Endothelial cell of umbilical vein (primary cell): ENCODE measurements at regions not wholly inside any gene's neighbourhood (a gene's known extent, or its start where the extent isn't known, plus 50 kb on each side); places are given as distances from the start of the nearest gene placed in this dataset.

Experiments used
- BruUV-seq: library from RNA; stranded (reverse); fragments of 400-500 nt; replicated peaks from 2 replicates; lab custom pipeline; 2021; lab: Mats Ljungman, UMichigan
- CTCF ChIA-PET: fragments of 300-600, 350-600 bp; sonication (Branson Sonifier 250); formaldehyde crosslinking; loops from one replicate; lab custom pipeline; 2021; ENCODE audit warnings: antibody characterized with exemption, inconsistent platforms; lab: Charles Lee
- POLR2A ChIA-PET: fragments of 300-600, 350-600 bp; sonication (Branson Sonifier 250); formaldehyde crosslinking; loops from one replicate; lab custom pipeline; 2021; ENCODE audit warnings: antibody characterized with exemption, inconsistent platforms; lab: Charles Lee
- DNase-seq: peaks from one replicate; pipeline ENCODE4 v3.0.0-alpha.2; 2011; ENCODE audit warnings: low read depth, low spot score
- FAIRE-seq: peaks from 2 replicates; lab custom pipeline; 2011; peaks lifted over from hg19 to GRCh38; lab: Jason Lieb, UNC
- H2AFZ ChIP-seq: 2 replicates; pipeline ENCODE4 v1.6.0; 2012; ENCODE audit warnings: low read depth, low read length, control low read depth, inconsistent platforms
- H3K27ac ChIP-seq: 2 replicates; pipeline ENCODE4 v1.5.1; 2011; ENCODE audit warnings: low read depth, mild to moderate bottlenecking, control low read depth, low read length, moderate library complexity; ENCODE audit not compliant: insufficient read depth
- H3K27me3 ChIP-seq, 2 experiments: 2 replicates each; pipeline versions ENCODE4 v1.6.0 to v1.6.1; 2011; ENCODE audit warnings: low read length in 2 of 2, mixed read lengths in 1 of 2; ENCODE audit not compliant: control insufficient read depth in 2 of 2, insufficient read depth in 2 of 2
- H3K36me3 ChIP-seq, 2 experiments: 2 replicates in 1 of 2; 3 replicates in 1 of 2; pipeline ENCODE4 v1.5.1; 2011; ENCODE audit warnings: low read length in 2 of 2, mild to moderate bottlenecking in 1 of 2, moderate library complexity in 1 of 2; ENCODE audit not compliant: control insufficient read depth in 2 of 2, insufficient read depth in 2 of 2; ENCODE audit errors: extremely low read depth in 1 of 2
- H3K4me1 ChIP-seq: 3 replicates; pipeline ENCODE4 v1.5.1; 2011; ENCODE audit warnings: mild to moderate bottlenecking, low read length; ENCODE audit not compliant: control insufficient read depth, insufficient read depth; ENCODE audit errors: extremely low read depth
- H3K4me2 ChIP-seq: 2 replicates; pipeline ENCODE4 v1.6.1; 2011; ENCODE audit warnings: low read length, control low read depth, mixed read lengths; ENCODE audit not compliant: insufficient read depth
- H3K4me3 ChIP-seq, 3 experiments: fragments of 200-600 bp in 1 of 3; sonication (generic), shearing (Covaris generic) in 1 of 3; replicated peaks in 1 of 3; 2 replicates each; pipeline ENCODE4 v1.5.1; 2011 to 2016; ENCODE audit warnings: control low read depth in 3 of 3, low read length in 3 of 3, mild to moderate bottlenecking in 2 of 3, inconsistent platforms in 1 of 3, low read depth in 1 of 3, moderate library complexity in 1 of 3; ENCODE audit not compliant: insufficient read depth in 1 of 3
- H3K79me2 ChIP-seq: 2 replicates; pipeline ENCODE4 v1.6.0; 2012; ENCODE audit warnings: low read length, inconsistent platforms; ENCODE audit not compliant: control insufficient read depth, insufficient read depth
- H3K9ac ChIP-seq: replicated peaks from 2 replicates; pipeline ENCODE3; 2011; ENCODE audit warnings: low read length, control low read depth; ENCODE audit not compliant: insufficient read depth; ENCODE audit errors: extremely low read depth
- H3K9me1 ChIP-seq: replicated peaks from 3 replicates; pipeline ENCODE4 v1.6.0; 2011; ENCODE audit warnings: mild to moderate bottlenecking, low read length; ENCODE audit not compliant: control insufficient read depth, insufficient read depth; ENCODE audit errors: extremely low read depth
- H3K9me3 ChIP-seq: replicated peaks from 2 replicates; pipeline ENCODE4 v1.5.1; 2012; ENCODE audit warnings: low read length, inconsistent platforms; ENCODE audit not compliant: control insufficient read depth, insufficient read depth
- H4K20me1 ChIP-seq: replicated peaks from 2 replicates; pipeline ENCODE3; 2011; ENCODE audit warnings: mild to moderate bottlenecking, low read length; ENCODE audit not compliant: control insufficient read depth, insufficient read depth; ENCODE audit errors: extremely low read depth
- CTCF ChIP-seq, 2 donors: IDR thresholded peaks; 1 replicate in 1 of 2; 2 replicates in 1 of 2; pipeline ENCODE4 v1.5.1; 2011; ENCODE audit warnings: low read length in 2 of 2, mild to moderate bottlenecking in 2 of 2, moderate library complexity in 2 of 2, control low read depth in 1 of 2, inconsistent platforms in 1 of 2, low read depth in 1 of 2; ENCODE audit not compliant: insufficient read depth in 1 of 2; ENCODE audit errors: extremely low read depth in 1 of 2
- EZH2 ChIP-seq: IDR thresholded peaks from 2 replicates; pipeline ENCODE4 v1.6.1; 2012; ENCODE audit warnings: borderline replicate concordance, low read depth, mild to moderate bottlenecking, moderate library complexity, low read length, inconsistent platforms; ENCODE audit not compliant: severe bottlenecking
- FOS ChIP-seq: IDR thresholded peaks from 2 replicates; pipeline ENCODE4 v1.6.1; 2011; ENCODE audit warnings: mild to moderate bottlenecking, low read length, moderate library complexity, borderline replicate concordance; ENCODE audit not compliant: insufficient read depth
- GATA2 ChIP-seq: IDR thresholded peaks from 2 replicates; pipeline ENCODE4 v1.7.0; 2011; ENCODE audit warnings: low read depth, mild to moderate bottlenecking, moderate library complexity, mixed read lengths, low read length; ENCODE audit not compliant: insufficient read length, insufficient read depth
- JUN ChIP-seq: IDR thresholded peaks from 2 replicates; pipeline ENCODE4 v1.6.1; 2011; ENCODE audit warnings: borderline replicate concordance, low read depth; ENCODE audit not compliant: insufficient read length, insufficient read depth
- MAX ChIP-seq: IDR thresholded peaks from 2 replicates; pipeline ENCODE4 v1.6.1; 2011; ENCODE audit not compliant: insufficient read depth, insufficient read length
- MYC ChIP-seq: IDR thresholded peaks from one replicate; pipeline ENCODE4 v1.6.1; 2011; ENCODE audit warnings: mild to moderate bottlenecking, low read depth, low read length
- POLR2A ChIP-seq: IDR thresholded peaks from 2 replicates; pipeline ENCODE4 v1.6.1; 2012; ENCODE audit warnings: low read depth, mild to moderate bottlenecking, control low read depth, low read length
- POLR2AphosphoS5 ChIP-seq: IDR thresholded peaks from 2 replicates; pipeline ENCODE4 v1.6.1; 2012; ENCODE audit warnings: low read depth, mild to moderate bottlenecking, control low read depth, low read length, moderate library complexity; ENCODE audit not compliant: insufficient read depth
- dilution Hi-C: fragments of 300-500 bp; cut with MboI; formaldehyde crosslinking; loops from one replicate; pipeline ENCODE4 v1.15.0; 2019; ENCODE audit warnings: low sequenced_read_pairs; ENCODE audit not compliant: extremely low pct_ligation_motif_present
- intact Hi-C: fragments of 100-400 bp; cut with micrococcal nuclease; formaldehyde crosslinking; loops from one replicate; pipeline ENCODE4 v1.10.0; 2022

GRCh38 chr18:67232406-67232805 is 284.1 kb downstream of the DSEL start:
- ChIA-PET POLR2A (interaction anchor here (2.0 kb wide), 1 partner anchor 128 kb away, joined by 4 read pairs; no protein-coding TSS in a partner anchor), CTCF (interaction anchor here (1.7 to 2.1 kb wide), 3 partner anchors 12 to 284 kb away, joined by 5 to 7 read pairs (median 5); partner anchors contain the start of gene DSEL)
- Histone ChIP-seq H3K4me3 (no peak overlapping the region), H4K20me1 (no peaks in the 10 kb centered on the region), H3K4me2 (peak overlapping the region; percentile 40), H3K27ac (peak overlapping the region; percentile 81), H3K79me2 (no peaks in the 10 kb centered on the region), H3K36me3 (no peaks in the 10 kb centered on the region), H3K9ac (peak overlapping the region; percentile 58), H2AFZ (peak overlapping the region; percentile 7), H3K4me1 (peaks cover 8% of the 10 kb centered on the region), H3K9me3 (no peaks in the 10 kb centered on the region), H3K9me1 (no peaks in the 10 kb centered on the region), H3K27me3 (no peaks in the 10 kb centered on the region)
- dilution Hi-C loops (no loop called here), intact Hi-C loops (loop anchor here (1.0 to 5.0 kb wide), 4 partner anchors 12 to 130 kb away; no protein-coding TSS in a partner anchor)
- TF ChIP-seq MYC (no peak), POLR2AphosphoS5 (peak; percentile 58), FOS (peak; percentile 79), GATA2 (peak; percentile 55), EZH2 (no peak), JUN (peak; percentile 86), POLR2A (no peak), CTCF (IDR thresholded peaks at IDR 0.05; ENCODE audit: extremely low read depth in 1 of 2, insufficient read depth in 1 of 2, low read depth in 1 of 2, low read length in 2 of 2) (no peak), MAX (no peak)
- no TSS peak for BruUV-seq
- FAIRE-seq (peak; percentile 70), DNase-seq (peak; percentile 96)
